GM23338 (cell line): ENCODE measurements at regions not wholly inside any gene's neighbourhood (a gene's known extent, or its start where the extent isn't known, plus 50 kb on each side); places are given as distances from the start of the nearest gene placed in this dataset.

Source experiments
- CREB1 ChIP-seq: fragments of 250-450 bp; sonication (Bioruptor Pico); IDR thresholded peaks from 2 replicates; pipeline ENCODE4 v1.5.0; 2020; ENCODE audit warnings: low read depth, mild to moderate bottlenecking, moderate library complexity
- EZH2 ChIP-seq: fragments of 200-600 bp; sonication (generic); IDR thresholded peaks from one replicate; pipeline ENCODE4 v1.8.0; 2017; ENCODE audit warnings: antibody characterized with exemption, mild to moderate bottlenecking, low read depth; ENCODE audit not compliant: unreplicated experiment
- EZH2phosphoT487 ChIP-seq: fragments of 200-600 bp; sonication (generic); IDR thresholded peaks from one replicate; pipeline ENCODE4 v1.8.1; 2018; ENCODE audit warnings: antibody characterized with exemption; ENCODE audit not compliant: unreplicated experiment
- JUNB ChIP-seq: IDR thresholded peaks from one replicate; pipeline ENCODE4 v1.6.1; 2016; ENCODE audit warnings: antibody characterized with exemption; ENCODE audit not compliant: unreplicated experiment
- NANOG ChIP-seq: IDR thresholded peaks from 2 replicates; pipeline ENCODE4 v1.6.1; 2016; ENCODE audit warnings: antibody characterized with exemption, borderline replicate concordance
- POLR2AphosphoS5 ChIP-seq: IDR thresholded peaks from 2 replicates; pipeline ENCODE4 v1.6.1; 2016; ENCODE audit warnings: antibody characterized with exemption, low read depth
- STAT1 ChIP-seq: IDR thresholded peaks from one replicate; pipeline ENCODE4 v1.6.1; 2016; ENCODE audit warnings: antibody characterized with exemption; ENCODE audit not compliant: unreplicated experiment
- ZNF114 ChIP-seq: fragments of 250-450 bp; sonication (Bioruptor Pico); IDR thresholded peaks from 2 replicates; pipeline ENCODE4 v1.5.0; 2020; ENCODE audit warnings: mild to moderate bottlenecking, moderate library complexity
- ZNF331 ChIP-seq: fragments of 250-450 bp; sonication (Bioruptor Pico); IDR thresholded peaks from 2 replicates; pipeline ENCODE4 v1.5.0; 2020; ENCODE audit warnings: low read depth, mild to moderate bottlenecking, moderate library complexity
- TF ChIP-seq, protein P1 (sequence below), 2 experiments: fragments of 200-600 bp in 1 of 2; sonication (generic) in 1 of 2; conservative IDR thresholded peaks; 2 replicates each; pipeline versions ENCODE4 v1.5.1 to v1.6.1; 2016 to 2017; ENCODE audit warnings: antibody characterized with exemption in 2 of 2, low read depth in 2 of 2, mild to moderate bottlenecking in 2 of 2, moderate library complexity in 1 of 2
- TF ChIP-seq, protein P2 (sequence below): IDR thresholded peaks from one replicate; pipeline ENCODE4 v1.6.1; 2018; ENCODE audit warnings: antibody characterized with exemption; ENCODE audit not compliant: unreplicated experiment
- TF ChIP-seq, protein P3 (sequence below): IDR thresholded peaks from 2 replicates; pipeline ENCODE4 v1.6.1; 2016; ENCODE audit warnings: antibody characterized with exemption

DNA sequence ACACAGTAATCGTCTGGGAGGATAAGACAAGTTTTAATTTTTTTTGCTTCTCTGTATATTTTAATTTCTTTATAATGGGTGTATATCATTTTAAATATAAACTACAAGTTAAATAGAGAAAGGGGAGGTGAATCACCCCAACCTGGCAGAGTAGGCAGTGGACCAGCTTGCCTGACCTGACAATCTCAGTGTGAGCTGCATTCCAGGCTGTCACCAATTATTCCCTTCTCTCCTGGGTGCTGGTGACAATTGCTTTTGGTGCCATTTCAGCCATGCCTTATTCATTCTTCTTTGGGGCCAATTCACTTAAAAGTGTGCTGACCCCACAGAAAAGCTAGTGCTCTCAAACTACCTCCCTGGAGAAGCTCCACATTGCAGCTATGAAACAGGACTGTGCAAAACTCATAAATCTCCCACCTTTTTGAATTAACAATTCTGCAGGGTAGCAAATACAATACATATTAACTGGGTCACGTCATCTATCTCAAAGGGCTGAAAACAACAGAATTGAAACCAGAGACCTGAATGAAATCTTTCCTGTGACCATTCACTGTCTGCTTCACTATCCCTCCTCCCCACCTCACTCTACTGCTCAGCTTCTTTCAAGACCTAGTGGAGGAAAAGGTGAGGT is 359.0 kb downstream of the HS3ST1 start:
- TF ChIP-seq, protein P1, sequence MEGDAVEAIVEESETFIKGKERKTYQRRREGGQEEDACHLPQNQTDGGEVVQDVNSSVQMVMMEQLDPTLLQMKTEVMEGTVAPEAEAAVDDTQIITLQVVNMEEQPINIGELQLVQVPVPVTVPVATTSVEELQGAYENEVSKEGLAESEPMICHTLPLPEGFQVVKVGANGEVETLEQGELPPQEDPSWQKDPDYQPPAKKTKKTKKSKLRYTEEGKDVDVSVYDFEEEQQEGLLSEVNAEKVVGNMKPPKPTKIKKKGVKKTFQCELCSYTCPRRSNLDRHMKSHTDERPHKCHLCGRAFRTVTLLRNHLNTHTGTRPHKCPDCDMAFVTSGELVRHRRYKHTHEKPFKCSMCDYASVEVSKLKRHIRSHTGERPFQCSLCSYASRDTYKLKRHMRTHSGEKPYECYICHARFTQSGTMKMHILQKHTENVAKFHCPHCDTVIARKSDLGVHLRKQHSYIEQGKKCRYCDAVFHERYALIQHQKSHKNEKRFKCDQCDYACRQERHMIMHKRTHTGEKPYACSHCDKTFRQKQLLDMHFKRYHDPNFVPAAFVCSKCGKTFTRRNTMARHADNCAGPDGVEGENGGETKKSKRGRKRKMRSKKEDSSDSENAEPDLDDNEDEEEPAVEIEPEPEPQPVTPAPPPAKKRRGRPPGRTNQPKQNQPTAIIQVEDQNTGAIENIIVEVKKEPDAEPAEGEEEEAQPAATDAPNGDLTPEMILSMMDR (conservative IDR thresholded peaks at IDR 0.05; ENCODE audit: low read depth in 2 of 2): no peak
- TF ChIP-seq EZH2phosphoT487: no peak
- TF ChIP-seq, protein P2, sequence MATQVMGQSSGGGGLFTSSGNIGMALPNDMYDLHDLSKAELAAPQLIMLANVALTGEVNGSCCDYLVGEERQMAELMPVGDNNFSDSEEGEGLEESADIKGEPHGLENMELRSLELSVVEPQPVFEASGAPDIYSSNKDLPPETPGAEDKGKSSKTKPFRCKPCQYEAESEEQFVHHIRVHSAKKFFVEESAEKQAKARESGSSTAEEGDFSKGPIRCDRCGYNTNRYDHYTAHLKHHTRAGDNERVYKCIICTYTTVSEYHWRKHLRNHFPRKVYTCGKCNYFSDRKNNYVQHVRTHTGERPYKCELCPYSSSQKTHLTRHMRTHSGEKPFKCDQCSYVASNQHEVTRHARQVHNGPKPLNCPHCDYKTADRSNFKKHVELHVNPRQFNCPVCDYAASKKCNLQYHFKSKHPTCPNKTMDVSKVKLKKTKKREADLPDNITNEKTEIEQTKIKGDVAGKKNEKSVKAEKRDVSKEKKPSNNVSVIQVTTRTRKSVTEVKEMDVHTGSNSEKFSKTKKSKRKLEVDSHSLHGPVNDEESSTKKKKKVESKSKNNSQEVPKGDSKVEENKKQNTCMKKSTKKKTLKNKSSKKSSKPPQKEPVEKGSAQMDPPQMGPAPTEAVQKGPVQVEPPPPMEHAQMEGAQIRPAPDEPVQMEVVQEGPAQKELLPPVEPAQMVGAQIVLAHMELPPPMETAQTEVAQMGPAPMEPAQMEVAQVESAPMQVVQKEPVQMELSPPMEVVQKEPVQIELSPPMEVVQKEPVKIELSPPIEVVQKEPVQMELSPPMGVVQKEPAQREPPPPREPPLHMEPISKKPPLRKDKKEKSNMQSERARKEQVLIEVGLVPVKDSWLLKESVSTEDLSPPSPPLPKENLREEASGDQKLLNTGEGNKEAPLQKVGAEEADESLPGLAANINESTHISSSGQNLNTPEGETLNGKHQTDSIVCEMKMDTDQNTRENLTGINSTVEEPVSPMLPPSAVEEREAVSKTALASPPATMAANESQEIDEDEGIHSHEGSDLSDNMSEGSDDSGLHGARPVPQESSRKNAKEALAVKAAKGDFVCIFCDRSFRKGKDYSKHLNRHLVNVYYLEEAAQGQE: no peak
- TF ChIP-seq EZH2: no peak
- no peak for TF ChIP-seq ZNF114 (CRISPR knock-in tag)
- no peak for TF ChIP-seq POLR2AphosphoS5
- TF ChIP-seq CREB1 (CRISPR knock-in tag): no peak
- TF ChIP-seq NANOG: no peak
- TF ChIP-seq JUNB: no peak
- no peak for TF ChIP-seq ZNF331 (CRISPR knock-in tag)
- TF ChIP-seq, protein P3, sequence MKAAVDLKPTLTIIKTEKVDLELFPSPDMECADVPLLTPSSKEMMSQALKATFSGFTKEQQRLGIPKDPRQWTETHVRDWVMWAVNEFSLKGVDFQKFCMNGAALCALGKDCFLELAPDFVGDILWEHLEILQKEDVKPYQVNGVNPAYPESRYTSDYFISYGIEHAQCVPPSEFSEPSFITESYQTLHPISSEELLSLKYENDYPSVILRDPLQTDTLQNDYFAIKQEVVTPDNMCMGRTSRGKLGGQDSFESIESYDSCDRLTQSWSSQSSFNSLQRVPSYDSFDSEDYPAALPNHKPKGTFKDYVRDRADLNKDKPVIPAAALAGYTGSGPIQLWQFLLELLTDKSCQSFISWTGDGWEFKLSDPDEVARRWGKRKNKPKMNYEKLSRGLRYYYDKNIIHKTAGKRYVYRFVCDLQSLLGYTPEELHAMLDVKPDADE: no peak
- TF ChIP-seq STAT1: no peak
